Transverse colon (tissue), 4 donors: ENCODE measurements at regions not wholly inside any gene's neighbourhood (a gene's known extent, or its start where the extent isn't known, plus 50 kb on each side); places are given as distances from the start of the nearest gene placed in this dataset.

Source experiments
- DNase-seq: peaks from one replicate; pipeline ENCODE4 v3.0.0-alpha.2; 2019
- H3K27ac ChIP-seq, 4 donors: fragments of 200-600 bp; sonication (generic); 2 replicates each; pipeline ENCODE4 v1.5.1; 2016 to 2018; ENCODE audit warnings: inconsistent platforms in 4 of 4
- H3K27me3 ChIP-seq: fragments of 200-600 bp; sonication (generic); 2 replicates; pipeline ENCODE4 v1.5.1; 2017; ENCODE audit warnings: inconsistent platforms
- H3K36me3 ChIP-seq, 4 donors: fragments of 200-600 bp; sonication (generic); 2 replicates each; pipeline ENCODE4 v1.5.1; 2017 to 2019; ENCODE audit warnings: inconsistent platforms in 4 of 4
- H3K4me1 ChIP-seq, 4 donors: fragments of 200-600 bp; sonication (generic); 2 replicates each; pipeline ENCODE4 v1.5.1; 2017 to 2020; ENCODE audit warnings: inconsistent platforms in 4 of 4
- H3K4me3 ChIP-seq, 4 donors: fragments of 200-600 bp; sonication (generic); 1 replicate in 1 of 4; 2 replicates in 3 of 4; pipeline versions ENCODE4 v1.5.1 to v1.6.1; 2017 to 2019; ENCODE audit warnings: inconsistent platforms in 4 of 4
- H3K9me3 ChIP-seq, 2 donors: fragments of 200-600 bp; sonication (generic); 2 replicates each; pipeline ENCODE4 v1.5.1; 2017 to 2019; ENCODE audit warnings: inconsistent platforms in 2 of 2
- CTCF ChIP-seq, 5 experiments: fragments of 200-600 bp in 3 of 5; fragments of 450-650 bp in 2 of 5; sonication (generic) in 3 of 5; IDR thresholded peaks; 1 replicate in 2 of 5; 2 replicates in 3 of 5; pipeline ENCODE4 v1.5.1; 2016 to 2017; ENCODE audit warnings: antibody characterized with exemption in 5 of 5, inconsistent platforms in 3 of 5, mild to moderate bottlenecking in 2 of 5, moderate library complexity in 1 of 5
- EP300 ChIP-seq: sonication (generic); formaldehyde crosslinking; IDR thresholded peaks from one replicate; pipeline ENCODE4 v1.6.1; 2017; ENCODE audit warnings: antibody characterized with exemption, low read depth
- POLR2A ChIP-seq: fragments of 450-650 bp; IDR thresholded peaks from one replicate; pipeline ENCODE4 v1.6.1; 2016; ENCODE audit warnings: antibody characterized with exemption, mild to moderate bottlenecking, moderate library complexity
- POLR2AphosphoS5 ChIP-seq, 3 donors: sonication (generic); formaldehyde crosslinking; IDR thresholded peaks; one replicate each; pipeline ENCODE4 v1.6.1; 2016; ENCODE audit warnings: antibody characterized with exemption in 3 of 3
- WGBS, 2 donors: methylation state at CpG; one replicate each; pipeline ENCODE4 v1.1.5; 2018; ENCODE audit warnings: low coverage in 1 of 2; 5-methylcytosine and 5-hydroxymethylcytosine counted together
- in situ Hi-C, 4 donors: fragments of 200-750 bp; cut with MboI; loops; one replicate each; pipeline versions ENCODE4 v1.15.0 to v1.15.1; 2017; ENCODE audit warnings: low sequenced_read_pairs in 3 of 4, low pct_ligation_motif_present in 1 of 4, low pct_unique_long_range_greater_than_20kb in 1 of 4
- intact Hi-C: fragments of 100-400 bp; cut with DNase I; formaldehyde crosslinking; loops from one replicate; pipeline ENCODE4 v1.15.1; 2023; ENCODE audit warnings: low total_unique reads

GRCh38 chr4:31651541-31651940 lies 931.4 kb downstream of the PCDH7 start:
- DNase-seq = no peak
- in situ Hi-C loops (loop anchor here in 2 of 4 donors (25.0 kb wide), 1 partner anchor 939 kb away; the partner anchor contains the start of gene PCDH7 (in 2 of the 2)), intact Hi-C loops (no loop called here)
- Histone ChIP-seq H3K4me3 (no peak overlapping the region), H3K4me1 (no peaks in the 10 kb centered on the region), H3K9me3 (no peaks in the 10 kb centered on the region), H3K36me3 (no peaks in the 10 kb centered on the region), H3K27me3 (no peaks in the 10 kb centered on the region), H3K27ac (no peak overlapping the region)
- 67 to 75% methylated on average over 1 of the region's 1 CpG for WGBS, 2 donors
- TF ChIP-seq POLR2AphosphoS5 (IDR thresholded peaks at IDR 0.05) = no peak
- no peak for TF ChIP-seq EP300
- no peak for TF ChIP-seq POLR2A
- no peak for TF ChIP-seq CTCF (IDR thresholded peaks at IDR 0.05)

GRCh38 chr4:31655328-31655727 lies 935.2 kb downstream of the PCDH7 start:
- H3K4me3 ChIP-seq = no peak overlapping the region

GRCh38 chr4:31657859-31658570 lies 937.8 kb downstream of the PCDH7 start:
- Histone ChIP-seq H3K27ac (no peak overlapping the region), H3K4me3 (no peak overlapping the region), H3K9me3 (no peaks in the 10 kb centered on the region), H3K4me1 (no peaks in the 10 kb centered on the region), H3K36me3 (no peaks in the 10 kb centered on the region), H3K27me3 (no peaks in the 10 kb centered on the region)
- 79 to 82% methylated on average over 5 of the region's 5 CpGs for WGBS, 2 donors
- TF ChIP-seq POLR2A = no peak
- TF ChIP-seq EP300 = no peak
- TF ChIP-seq POLR2AphosphoS5 (IDR thresholded peaks at IDR 0.05) = no peak
- TF ChIP-seq CTCF (IDR thresholded peaks at IDR 0.05) = no peak
- in situ Hi-C loops = loop anchor here in 2 of 4 donors (25.0 kb wide), 1 partner anchor 946 kb away; the partner anchor contains the start of gene PCDH7 (in 2 of the 2)
- intact Hi-C loops = loop anchor here (5.0 kb wide), 1 partner anchor 289 kb away; no protein-coding TSS in a partner anchor
- DNase-seq = no peak

More at GRCh38 chr4:31655328-31655727, 935.2 kb downstream of the PCDH7 start:
- in situ Hi-C loops = loop anchor here in 2 of 4 donors (25.0 kb wide), 1 partner anchor 943 kb away; the partner anchor contains the start of gene PCDH7 (in 2 of the 2)
- no peaks in the 10 kb centered on the region for H3K27me3 ChIP-seq
- intact Hi-C loops = loop anchor here (5.0 kb wide), 1 partner anchor 292 kb away; no protein-coding TSS in a partner anchor
- H3K9me3 ChIP-seq = no peaks in the 10 kb centered on the region
- no peak for DNase-seq
- no peaks in the 10 kb centered on the region for H3K36me3 ChIP-seq
- H3K4me1 ChIP-seq = no peaks in the 10 kb centered on the region
- no peak overlapping the region for H3K27ac ChIP-seq
- TF ChIP-seq CTCF (IDR thresholded peaks at IDR 0.05) (no peak), EP300 (no peak), POLR2A (no peak), POLR2AphosphoS5 (IDR thresholded peaks at IDR 0.05) (no peak)

GRCh38 chr4:31660916-31661315 lies 940.7 kb downstream of the PCDH7 start:
- no peak for DNase-seq
- no peak overlapping the region for H3K27ac ChIP-seq
- no peak overlapping the region for H3K4me3 ChIP-seq
- H3K9me3 ChIP-seq = no peaks in the 10 kb centered on the region
- no peak for TF ChIP-seq POLR2AphosphoS5 (IDR thresholded peaks at IDR 0.05)
- no peak for TF ChIP-seq CTCF (IDR thresholded peaks at IDR 0.05)
- no peak for TF ChIP-seq POLR2A
- no peak for TF ChIP-seq EP300
- no peaks in the 10 kb centered on the region for H3K36me3 ChIP-seq
- 42 to 72% methylated on average over 1 of the region's 1 CpG for WGBS, 2 donors
- in situ Hi-C loops (loop anchor here in 2 of 4 donors (25.0 kb wide), 1 partner anchor 949 kb away; the partner anchor contains the start of gene PCDH7 (in 2 of the 2)), intact Hi-C loops (no loop called here)
- H3K27me3 ChIP-seq = no peaks in the 10 kb centered on the region
- H3K4me1 ChIP-seq = no peaks in the 10 kb centered on the region
